ENCODE measurements at regions not wholly inside any gene's neighbourhood (a gene's known extent, or its start where the extent isn't known, plus 50 kb on each side); places are given as distances from the start of the nearest gene placed in this dataset.

DNA sequence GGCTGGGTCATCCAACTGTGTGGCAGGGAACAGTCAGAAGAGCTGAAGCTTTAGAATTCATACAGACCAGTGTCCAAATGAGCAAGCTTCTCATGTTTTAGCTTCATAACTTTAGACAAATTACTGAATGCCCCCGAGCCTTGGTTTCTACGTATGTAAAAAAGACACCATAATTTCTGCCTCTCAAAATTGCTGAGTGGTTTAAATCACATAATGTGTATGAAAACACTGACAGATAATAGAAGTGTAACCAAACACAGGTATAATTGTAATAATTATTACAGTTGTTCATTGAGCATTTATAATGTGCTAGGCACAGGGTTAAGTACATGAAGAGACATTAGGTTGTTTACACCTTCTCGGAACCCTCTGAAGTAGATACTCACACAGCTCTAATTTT is 207.2 kb downstream of the IGSF11 start:
- DNase-seq (no peak), ATAC-seq (no peak)
- H3K4me1 ChIP-seq, result no peaks in the 10 kb centered on the region
- intact Hi-C loops (cut with DNase I), result no loop called here
- TF ChIP-seq, protein P1, sequence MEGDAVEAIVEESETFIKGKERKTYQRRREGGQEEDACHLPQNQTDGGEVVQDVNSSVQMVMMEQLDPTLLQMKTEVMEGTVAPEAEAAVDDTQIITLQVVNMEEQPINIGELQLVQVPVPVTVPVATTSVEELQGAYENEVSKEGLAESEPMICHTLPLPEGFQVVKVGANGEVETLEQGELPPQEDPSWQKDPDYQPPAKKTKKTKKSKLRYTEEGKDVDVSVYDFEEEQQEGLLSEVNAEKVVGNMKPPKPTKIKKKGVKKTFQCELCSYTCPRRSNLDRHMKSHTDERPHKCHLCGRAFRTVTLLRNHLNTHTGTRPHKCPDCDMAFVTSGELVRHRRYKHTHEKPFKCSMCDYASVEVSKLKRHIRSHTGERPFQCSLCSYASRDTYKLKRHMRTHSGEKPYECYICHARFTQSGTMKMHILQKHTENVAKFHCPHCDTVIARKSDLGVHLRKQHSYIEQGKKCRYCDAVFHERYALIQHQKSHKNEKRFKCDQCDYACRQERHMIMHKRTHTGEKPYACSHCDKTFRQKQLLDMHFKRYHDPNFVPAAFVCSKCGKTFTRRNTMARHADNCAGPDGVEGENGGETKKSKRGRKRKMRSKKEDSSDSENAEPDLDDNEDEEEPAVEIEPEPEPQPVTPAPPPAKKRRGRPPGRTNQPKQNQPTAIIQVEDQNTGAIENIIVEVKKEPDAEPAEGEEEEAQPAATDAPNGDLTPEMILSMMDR (IDR thresholded peaks at IDR 0.05), result no peak
- no peak overlapping the region for H3K4me3 ChIP-seq
- no peaks in the 10 kb centered on the region for H3K36me3 ChIP-seq
- H3K27ac ChIP-seq, result no peak overlapping the region
- no peaks in the 10 kb centered on the region for H3K9me3 ChIP-seq
- no peaks in the 10 kb centered on the region for H3K27me3 ChIP-seq

DNA sequence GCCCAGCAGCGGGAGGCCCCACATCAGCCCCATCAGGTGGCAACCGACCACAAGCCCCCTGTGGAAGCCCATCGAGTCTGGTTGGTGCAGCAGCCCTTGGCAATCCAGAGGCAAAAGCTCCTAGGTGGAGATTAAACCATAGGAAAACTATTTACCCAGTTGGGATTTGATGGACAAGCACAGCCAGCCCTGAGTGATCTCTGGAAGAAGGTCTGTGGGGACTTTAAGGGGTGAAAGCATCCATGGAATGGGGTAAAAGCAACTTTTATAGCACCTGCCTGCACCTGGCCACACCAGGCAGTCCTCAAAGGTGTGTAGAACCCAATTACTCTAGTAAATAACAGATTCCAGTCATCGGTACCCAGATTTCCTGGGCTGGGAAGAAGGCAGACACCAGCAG is 206.3 kb downstream of the IGSF11 start:
- ATAC-seq, result no peak
- H3K9me3 ChIP-seq, result no peaks in the 10 kb centered on the region
- H3K36me3 ChIP-seq, result no peaks in the 10 kb centered on the region
- H3K4me3 ChIP-seq, result no peak overlapping the region
- TF ChIP-seq, protein P1 (IDR thresholded peaks at IDR 0.05), result no peak
- no peak for DNase-seq
- intact Hi-C loops (cut with DNase I), result no loop called here
- no peaks in the 10 kb centered on the region for H3K27me3 ChIP-seq
- no peak overlapping the region for H3K27ac ChIP-seq
- no peaks in the 10 kb centered on the region for H3K4me1 ChIP-seq

DNA sequence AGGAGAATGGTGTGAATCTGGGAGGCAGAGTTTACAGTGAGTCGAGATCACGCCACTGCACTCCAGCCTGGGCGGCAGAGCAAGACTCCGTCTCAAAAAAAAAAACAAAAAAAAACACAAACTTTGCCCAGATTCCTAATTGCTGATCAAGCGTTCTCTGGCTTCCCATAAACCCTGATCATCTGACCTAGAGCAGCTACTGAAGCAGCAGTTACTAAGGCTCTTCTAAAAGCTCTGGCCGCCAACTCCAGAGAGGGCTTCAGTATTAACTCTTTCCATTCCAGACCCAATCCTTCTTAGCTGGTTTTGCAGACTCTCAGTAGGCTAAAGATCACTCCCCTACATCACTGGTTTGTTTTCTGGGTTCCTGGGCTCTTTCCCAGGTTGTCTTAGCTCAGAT is 201.6 kb downstream of the IGSF11 start:
- H3K27me3 ChIP-seq, result no peaks in the 10 kb centered on the region
- TF ChIP-seq, protein P1 (IDR thresholded peaks at IDR 0.05), result no peak
- H3K27ac ChIP-seq, result no peak overlapping the region
- H3K9me3 ChIP-seq, result no peaks in the 10 kb centered on the region
- H3K4me1 ChIP-seq, result no peaks in the 10 kb centered on the region
- DNase-seq, result no peak
- no peak overlapping the region for H3K4me3 ChIP-seq
- no peaks in the 10 kb centered on the region for H3K36me3 ChIP-seq
- peak; percentile 24 for ATAC-seq
- intact Hi-C loops (cut with DNase I), result no loop called here

DNA sequence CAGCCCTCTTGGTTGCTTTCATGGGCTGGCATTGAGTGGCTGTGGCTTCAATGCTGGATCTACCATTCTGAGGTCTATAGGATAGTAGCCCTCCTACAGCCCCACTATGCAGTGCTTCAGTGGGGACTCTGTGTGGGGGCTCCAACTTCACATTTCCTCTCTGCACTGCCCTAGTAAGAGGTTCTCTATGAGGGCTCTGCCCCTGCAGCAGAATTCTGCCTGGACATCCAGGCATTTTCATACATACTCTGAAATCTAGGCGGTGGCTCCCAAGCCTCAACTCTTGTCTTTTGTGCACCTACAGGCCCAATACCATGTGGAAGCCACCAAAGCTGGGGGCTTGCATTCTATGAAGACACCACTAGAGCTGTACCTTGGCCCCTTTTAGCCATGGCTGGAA is 195.8 kb downstream of the IGSF11 start:
- peaks cover 4 to 43% of the 10 kb centered on the region in 2 donors for H3K9me3 ChIP-seq
- H3K4me3 ChIP-seq, result no peak overlapping the region
- no peaks in the 10 kb centered on the region for H3K36me3 ChIP-seq
- DNase-seq, result no peak
- ATAC-seq, result no peak
- no peaks in the 10 kb centered on the region for H3K27me3 ChIP-seq
- H3K27ac ChIP-seq, result no peak overlapping the region
- no peaks in the 10 kb centered on the region for H3K4me1 ChIP-seq
- TF ChIP-seq, protein P1 (IDR thresholded peaks at IDR 0.05), result no peak
- intact Hi-C loops (cut with DNase I), result no loop called here

DNA sequence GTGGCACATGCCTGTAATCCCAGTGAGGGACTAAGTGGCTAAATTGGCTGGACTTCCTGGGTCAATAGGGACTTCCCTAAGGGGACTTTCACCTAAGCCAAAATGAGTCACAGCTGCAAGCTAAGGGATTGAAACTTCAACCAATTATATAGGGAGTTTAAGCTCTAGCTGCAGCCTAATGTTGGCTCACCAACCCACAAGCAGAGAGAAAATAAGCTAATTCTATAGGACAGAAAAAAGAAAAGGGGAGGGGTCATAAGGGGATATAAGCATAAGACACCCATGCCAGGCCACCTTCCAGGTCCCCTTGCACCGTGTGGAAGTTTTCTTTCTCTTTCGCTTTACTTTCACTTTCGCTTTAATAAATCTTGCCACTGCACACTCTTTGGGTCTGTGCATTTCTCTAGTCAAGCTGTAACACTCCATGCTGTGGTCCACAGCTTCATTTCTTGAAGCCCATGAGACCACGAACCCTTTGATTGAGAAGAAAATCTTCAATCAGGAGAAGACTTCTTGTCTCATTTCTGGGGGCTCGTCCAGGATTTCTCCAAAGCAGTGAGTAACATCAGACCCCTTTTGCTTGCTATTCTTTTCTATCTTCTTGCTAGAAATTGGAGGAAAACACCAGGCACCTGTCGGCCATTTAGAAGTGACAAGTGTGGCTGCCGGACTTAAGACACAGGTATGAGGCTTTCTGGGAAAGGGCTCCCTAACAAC is 192.3 kb downstream of the IGSF11 start:
- Histone ChIP-seq H3K27me3 (no peaks in the 10 kb centered on the region), H3K4me1 (no peaks in the 10 kb centered on the region), H3K27ac (no peak overlapping the region), H3K36me3 (no peaks in the 10 kb centered on the region), H3K9me3 (peaks cover 4 to 52% of the 10 kb centered on the region in 2 donors), H3K4me3 (no peak overlapping the region)
- TF ChIP-seq, protein P1 (IDR thresholded peaks at IDR 0.05), result no peak
- ATAC-seq, result no peak
- no peak for DNase-seq
- intact Hi-C loops (cut with DNase I), result no loop called here
